ENCODE measurements at regions not wholly inside any gene's neighbourhood (a gene's known extent, or its start where the extent isn't known, plus 50 kb on each side); places are given as distances from the start of the nearest gene placed in this dataset.

DNA sequence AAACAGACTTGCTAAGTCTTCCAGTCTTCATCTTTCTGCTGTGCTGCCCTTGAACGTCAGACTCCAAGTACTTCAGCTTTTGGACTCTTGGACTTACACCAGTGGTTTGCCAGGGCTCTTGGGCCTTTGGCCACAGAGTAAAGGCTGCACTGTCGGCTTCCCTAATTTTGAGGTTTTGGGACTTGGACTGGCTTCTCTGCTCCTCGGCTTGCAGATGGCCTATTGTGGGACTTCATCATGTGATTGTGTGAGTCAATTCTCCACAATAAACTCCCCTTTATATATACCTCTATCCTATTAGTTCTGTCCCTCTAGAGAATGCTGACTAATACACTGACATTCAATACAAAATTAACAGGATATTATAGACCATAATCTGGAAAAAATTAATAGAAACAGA is 628.1 kb downstream of the PLPP3 start:
- Histone ChIP-seq H3K9me3 (peaks cover 0 to 5% (median 2%) of the 10 kb centered on the region in 4 donors), H3K4me1 (no peaks in the 10 kb centered on the region), H3K27ac (no peak overlapping the region), H3K4me3 (no peak overlapping the region), H3K27me3 (no peaks in the 10 kb centered on the region), H3K36me3 (no peaks in the 10 kb centered on the region)
- DNase-seq (ENCODE audit: low spot score in 2 of 2): no peak
- TF ChIP-seq POLR2A (IDR thresholded peaks at IDR 0.05) (no peak), EP300 (IDR thresholded peaks at IDR 0.05) (no peak)
- TF ChIP-seq, protein P1, sequence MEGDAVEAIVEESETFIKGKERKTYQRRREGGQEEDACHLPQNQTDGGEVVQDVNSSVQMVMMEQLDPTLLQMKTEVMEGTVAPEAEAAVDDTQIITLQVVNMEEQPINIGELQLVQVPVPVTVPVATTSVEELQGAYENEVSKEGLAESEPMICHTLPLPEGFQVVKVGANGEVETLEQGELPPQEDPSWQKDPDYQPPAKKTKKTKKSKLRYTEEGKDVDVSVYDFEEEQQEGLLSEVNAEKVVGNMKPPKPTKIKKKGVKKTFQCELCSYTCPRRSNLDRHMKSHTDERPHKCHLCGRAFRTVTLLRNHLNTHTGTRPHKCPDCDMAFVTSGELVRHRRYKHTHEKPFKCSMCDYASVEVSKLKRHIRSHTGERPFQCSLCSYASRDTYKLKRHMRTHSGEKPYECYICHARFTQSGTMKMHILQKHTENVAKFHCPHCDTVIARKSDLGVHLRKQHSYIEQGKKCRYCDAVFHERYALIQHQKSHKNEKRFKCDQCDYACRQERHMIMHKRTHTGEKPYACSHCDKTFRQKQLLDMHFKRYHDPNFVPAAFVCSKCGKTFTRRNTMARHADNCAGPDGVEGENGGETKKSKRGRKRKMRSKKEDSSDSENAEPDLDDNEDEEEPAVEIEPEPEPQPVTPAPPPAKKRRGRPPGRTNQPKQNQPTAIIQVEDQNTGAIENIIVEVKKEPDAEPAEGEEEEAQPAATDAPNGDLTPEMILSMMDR (IDR thresholded peaks at IDR 0.05): no peak
- 53 to 64% methylated on average over 3 of the region's 3 CpGs for WGBS, 2 donors

DNA sequence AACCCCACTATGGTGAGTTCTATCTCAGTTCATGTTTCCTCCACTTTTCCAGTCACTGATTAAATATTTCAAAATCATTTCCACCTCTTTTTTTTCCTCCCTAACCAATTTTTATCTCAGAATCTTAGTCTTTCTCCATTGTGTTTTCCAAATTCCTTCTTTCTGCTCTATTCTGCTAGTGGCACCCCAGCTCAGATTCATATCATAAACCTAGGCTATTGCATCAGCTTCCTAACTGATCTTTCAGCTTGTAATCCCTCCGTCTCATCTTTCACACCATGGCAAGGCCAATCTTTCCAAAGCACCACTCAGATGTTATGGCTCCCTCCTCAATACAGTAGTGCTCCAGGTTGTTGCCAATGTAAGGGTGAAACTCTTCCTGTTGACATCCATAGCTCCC is 631.9 kb downstream of the PLPP3 start:
- no peak for TF ChIP-seq EP300 (IDR thresholded peaks at IDR 0.05)
- TF ChIP-seq, protein P1 (IDR thresholded peaks at IDR 0.05): no peak
- no peak for TF ChIP-seq POLR2A (IDR thresholded peaks at IDR 0.05)
- Histone ChIP-seq H3K4me3 (no peak overlapping the region), H3K27me3 (no peaks in the 10 kb centered on the region), H3K9me3 (peaks cover 0 to 3% (median 0%) of the 10 kb centered on the region in 4 donors), H3K36me3 (no peaks in the 10 kb centered on the region), H3K27ac (no peak overlapping the region), H3K4me1 (no peaks in the 10 kb centered on the region)
- 88 to 92% methylated on average over 1 of the region's 1 CpG for WGBS, 2 donors
- DNase-seq (ENCODE audit: low spot score in 2 of 2): no peak

DNA sequence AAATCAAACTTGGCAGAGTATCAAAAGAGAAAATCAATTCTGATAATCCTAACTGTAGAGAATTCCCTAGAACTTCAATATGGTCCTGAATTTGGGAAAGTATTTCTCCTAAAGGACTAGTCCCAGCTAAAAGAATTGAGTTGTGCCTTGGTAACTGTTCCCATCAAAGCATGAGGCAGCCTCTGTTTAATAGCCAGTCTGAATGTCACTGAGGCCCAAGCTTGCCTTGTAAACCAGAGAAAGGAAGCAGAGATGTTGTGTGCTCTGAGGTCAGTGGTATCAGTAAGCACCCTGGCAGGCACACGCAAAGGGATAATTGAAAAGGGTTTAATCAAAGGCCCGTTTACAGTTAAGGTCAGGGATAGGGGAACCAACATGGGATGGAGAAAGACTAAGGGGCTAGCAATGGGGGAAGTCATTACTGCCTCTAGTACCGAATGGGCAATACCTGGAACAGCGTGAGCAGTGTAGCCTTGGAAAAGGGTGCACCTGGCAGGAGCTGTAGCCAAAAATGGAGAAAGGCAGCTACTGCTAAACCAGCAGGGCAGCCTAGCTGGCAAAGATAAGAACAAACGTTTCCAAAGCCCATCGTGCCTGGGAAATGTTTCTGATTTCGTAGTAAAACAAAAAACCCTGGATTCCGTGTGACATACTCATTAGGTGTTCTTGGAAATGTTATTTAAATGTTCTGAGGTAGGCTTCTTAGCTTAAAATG is 635.5 kb downstream of the PLPP3 start:
- 58 to 63% methylated on average over 8 of the region's 8 CpGs for WGBS, 2 donors
- H3K4me3 ChIP-seq: no peak overlapping the region
- no peaks in the 10 kb centered on the region for H3K9me3 ChIP-seq
- no peaks in the 10 kb centered on the region for H3K36me3 ChIP-seq
- DNase-seq (ENCODE audit: low spot score in 2 of 2): no peak
- H3K4me1 ChIP-seq: no peaks in the 10 kb centered on the region
- no peak overlapping the region for H3K27ac ChIP-seq
- TF ChIP-seq POLR2A (IDR thresholded peaks at IDR 0.05) (no peak), EP300 (IDR thresholded peaks at IDR 0.05) (no peak)
- TF ChIP-seq, protein P1 (IDR thresholded peaks at IDR 0.05): no peak
- H3K27me3 ChIP-seq: no peaks in the 10 kb centered on the region

DNA sequence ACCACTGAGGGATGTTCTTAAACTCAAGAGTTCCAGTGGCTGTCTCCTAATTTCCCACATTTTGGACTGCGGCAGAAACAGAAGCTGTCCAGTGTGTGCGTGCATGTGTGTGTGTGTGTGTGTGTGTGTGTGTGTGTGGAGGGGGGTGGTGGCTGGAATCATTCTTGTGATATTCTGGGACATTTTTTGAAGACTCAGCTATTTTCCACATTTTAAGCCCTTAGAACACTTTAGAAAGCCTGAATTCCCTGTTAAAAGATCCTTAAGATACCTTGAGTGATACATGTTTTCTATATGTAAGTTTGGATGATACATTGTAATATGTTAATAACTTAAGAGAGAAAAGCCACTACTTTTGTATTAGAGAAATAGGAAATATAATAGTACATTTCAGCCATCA is 636.4 kb downstream of the PLPP3 start:
- no peak overlapping the region for H3K4me3 ChIP-seq
- H3K27me3 ChIP-seq: no peaks in the 10 kb centered on the region
- no peak for DNase-seq (ENCODE audit: low spot score in 2 of 2)
- no peaks in the 10 kb centered on the region for H3K9me3 ChIP-seq
- 91 to 94% methylated on average over 2 of the region's 2 CpGs for WGBS, 2 donors
- TF ChIP-seq, protein P1 (IDR thresholded peaks at IDR 0.05): no peak
- TF ChIP-seq POLR2A (IDR thresholded peaks at IDR 0.05) (no peak), EP300 (IDR thresholded peaks at IDR 0.05) (no peak)
- H3K4me1 ChIP-seq: peaks cover 0 to 5% (median 2%) of the 10 kb centered on the region in 4 donors
- H3K27ac ChIP-seq: no peak overlapping the region
- H3K36me3 ChIP-seq: no peaks in the 10 kb centered on the region

DNA sequence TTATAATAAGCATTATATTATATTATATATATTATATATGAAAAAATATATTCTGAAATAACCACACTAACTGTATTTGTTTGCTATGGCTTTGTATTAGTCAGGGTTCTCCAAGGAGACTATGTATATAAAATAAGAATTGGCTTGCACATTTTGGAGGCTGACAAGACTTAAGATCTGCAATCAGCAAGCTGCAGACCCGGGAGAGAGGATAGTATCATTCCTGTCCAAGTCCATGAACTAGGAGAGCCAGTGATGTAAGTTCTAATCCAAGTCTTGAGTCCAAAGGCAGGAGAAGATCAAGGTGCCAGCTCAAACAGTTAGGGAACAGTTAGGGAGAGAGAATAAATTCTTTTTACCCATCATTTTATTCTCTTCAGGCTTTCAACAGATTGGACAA is 639.5 kb downstream of the PLPP3 start:
- WGBS, 2 donors: 68 to 70% methylated on average over 1 of the region's 1 CpG
- TF ChIP-seq POLR2A (IDR thresholded peaks at IDR 0.05): no peak
- TF ChIP-seq, protein P1 (IDR thresholded peaks at IDR 0.05): no peak
- TF ChIP-seq EP300 (IDR thresholded peaks at IDR 0.05): no peak
- H3K4me3 ChIP-seq: no peak overlapping the region

More for the DNA sequence above, 639.5 kb downstream of the PLPP3 start:
- no peaks in the 10 kb centered on the region for H3K27me3 ChIP-seq
- DNase-seq (ENCODE audit: low spot score in 2 of 2): no peak
- no peak overlapping the region for H3K27ac ChIP-seq
- no peaks in the 10 kb centered on the region for H3K36me3 ChIP-seq
- H3K9me3 ChIP-seq: no peaks in the 10 kb centered on the region
- peaks cover 0 to 8% (median 4%) of the 10 kb centered on the region in 4 donors for H3K4me1 ChIP-seq

All from tibial nerve (tissue), 4 donors.